Heart left ventricle (tissue), 16 donors: ENCODE measurements at regions not wholly inside any gene's neighbourhood (a gene's known extent, or its start where the extent isn't known, plus 50 kb on each side); places are given as distances from the start of the nearest gene placed in this dataset.

Source experiments
- ATAC-seq, 4 donors: fragments of 200-7000 bp; cut with Tn5 transposase; one replicate each; pipeline ENCODE4 v1.9.1; 2020 to 2022; ENCODE audit warnings: moderate library complexity in 4 of 4, mild to moderate bottlenecking in 3 of 4, moderate number of reproducible peaks in 1 of 4
- DNase-seq, 5 donors: peaks; one replicate each; pipeline ENCODE4 v3.0.0-alpha.2; 2020
- H3K27ac ChIP-seq, 12 donors: fragments of 200-600 bp; sonication (generic) in 4 of 12; one replicate each; pipeline versions ENCODE4 v1.5.0 to v1.8.0; 2016 to 2022; ENCODE audit warnings: mild to moderate bottlenecking in 2 of 12
- H3K27me3 ChIP-seq, 9 donors: fragments of 200-600 bp; sonication (generic) in 2 of 9; one replicate each; pipeline versions ENCODE4 v1.5.1 to v1.8.0; 2016 to 2022; ENCODE audit warnings: mild to moderate bottlenecking in 3 of 9
- H3K36me3 ChIP-seq, 9 donors: fragments of 200-600 bp; sonication (generic) in 2 of 9; one replicate each; pipeline versions ENCODE4 v1.5.0 to v1.8.0; 2018 to 2022; ENCODE audit warnings: mild to moderate bottlenecking in 2 of 9
- H3K4me1 ChIP-seq, 12 donors: fragments of 200-600 bp; sonication (generic) in 4 of 12; one replicate each; pipeline versions ENCODE4 v1.5.0 to v1.8.0; 2016 to 2022; ENCODE audit warnings: mild to moderate bottlenecking in 3 of 12
- H3K4me3 ChIP-seq, 12 donors: fragments of 200-600 bp; sonication (generic) in 4 of 12; one replicate each; pipeline versions ENCODE4 v1.5.0 to v1.8.0; 2017 to 2022; ENCODE audit warnings: mild to moderate bottlenecking in 9 of 12, moderate library complexity in 4 of 12
- H3K9me3 ChIP-seq, 12 donors: fragments of 200-600 bp; sonication (generic) in 4 of 12; one replicate each; pipeline versions ENCODE4 v1.5.0 to v1.8.0; 2016 to 2022; ENCODE audit warnings: mild to moderate bottlenecking in 1 of 12
- POLR2A ChIP-seq, 2 donors: fragments of 450-650 bp; IDR thresholded peaks; one replicate each; pipeline ENCODE4 v1.6.1; 2017; ENCODE audit warnings: antibody characterized with exemption in 2 of 2, mild to moderate bottlenecking in 2 of 2, moderate library complexity in 2 of 2
- WGBS, 4 donors: extraction: QIAGEN DNeasy Blood & Tissue Kit in 2 of 4; methylation state at CpG; one replicate each; pipeline versions ENCODE4 v1.1.5 to v1.1.7; 2013 to 2018; 5-methylcytosine and 5-hydroxymethylcytosine counted together
- intact Hi-C, 10 donors: fragments of 100-400 bp; cut with DNase I; formaldehyde crosslinking; loops; one replicate each; pipeline versions ENCODE4 v1.11.1 to v1.14.2; 2022
- TF ChIP-seq, protein P1 (sequence below), 12 donors: fragments of 200-600 bp; sonication (generic) in 4 of 12; IDR thresholded peaks; one replicate each; pipeline versions ENCODE4 v1.5.0 to v1.8.0; 2018 to 2022; ENCODE audit warnings: antibody characterized with exemption in 12 of 12, mild to moderate bottlenecking in 5 of 12
- donor health status: ischemic (EF 13 %, LVEDD 7.1; RV severe dilation, severe dysfunction).
- donor health status: healthy with polysubstance abuse.
- donor health status: DM: no; HTN: yes; CAD: no.
- donor health status: DM: no; HTN: no; CAD: no.
- donor health status: ischemic (EF 25% LVEDD 6.9; RV normal size, moderate dysfunction).
- donor health status: ischemic (EF 25% LVEDD 5.7; RV mildly dilated, moderate dysfunction).
- donor health status: healthy.
- donor health status: DM: yes; HTN: yes; CAD: no.
- donor health status: ischemic (EF 35%, LVEDD 5.7; RV mildly dilated, moderate dysfunction).
- donor health status: nonischemic (EF 11% LVEDD 7.7; RV severe dilation, severe dysfunction).
- donor health status: DM: yes; HTN: yes; CAD: no.
- donor health status: PGD.
- donor health status: ischemic (EF 29% LVEDD 5.4; RV normal size, mild dysfunction).
- donor health status: nonischemic (EF 23%, LVEDD 6.1; RV moderate dilation, normal function).

DNA sequence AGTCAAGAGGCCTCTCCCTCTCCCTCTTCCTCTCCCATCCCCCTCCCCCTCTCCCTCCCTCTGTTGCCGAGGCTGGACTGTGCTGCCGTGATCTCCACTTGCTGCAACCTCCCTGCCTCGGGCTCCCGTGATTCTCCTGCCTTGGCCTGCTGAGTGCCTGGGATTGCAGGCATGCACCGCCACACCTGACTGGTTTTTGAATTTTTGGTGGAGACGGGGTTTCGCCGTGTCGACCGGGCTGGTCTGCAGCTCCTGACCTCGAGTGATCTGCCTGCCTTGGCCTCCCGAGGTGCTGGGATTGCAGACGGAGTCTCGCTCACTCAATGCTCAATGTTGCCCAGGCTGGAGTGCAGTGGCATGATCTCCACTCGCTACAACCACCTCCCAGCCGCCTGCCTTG lies 165.1 kb downstream of the CENPC start:
- intact Hi-C loops = no loop called here
- no peaks in the 10 kb centered on the region for H3K27me3 ChIP-seq
- H3K4me3 ChIP-seq = no peak overlapping the region
- no peaks in the 10 kb centered on the region for H3K4me1 ChIP-seq
- ATAC-seq = no peak
- no peak for TF ChIP-seq POLR2A (IDR thresholded peaks at IDR 0.05)
- TF ChIP-seq, protein P1, sequence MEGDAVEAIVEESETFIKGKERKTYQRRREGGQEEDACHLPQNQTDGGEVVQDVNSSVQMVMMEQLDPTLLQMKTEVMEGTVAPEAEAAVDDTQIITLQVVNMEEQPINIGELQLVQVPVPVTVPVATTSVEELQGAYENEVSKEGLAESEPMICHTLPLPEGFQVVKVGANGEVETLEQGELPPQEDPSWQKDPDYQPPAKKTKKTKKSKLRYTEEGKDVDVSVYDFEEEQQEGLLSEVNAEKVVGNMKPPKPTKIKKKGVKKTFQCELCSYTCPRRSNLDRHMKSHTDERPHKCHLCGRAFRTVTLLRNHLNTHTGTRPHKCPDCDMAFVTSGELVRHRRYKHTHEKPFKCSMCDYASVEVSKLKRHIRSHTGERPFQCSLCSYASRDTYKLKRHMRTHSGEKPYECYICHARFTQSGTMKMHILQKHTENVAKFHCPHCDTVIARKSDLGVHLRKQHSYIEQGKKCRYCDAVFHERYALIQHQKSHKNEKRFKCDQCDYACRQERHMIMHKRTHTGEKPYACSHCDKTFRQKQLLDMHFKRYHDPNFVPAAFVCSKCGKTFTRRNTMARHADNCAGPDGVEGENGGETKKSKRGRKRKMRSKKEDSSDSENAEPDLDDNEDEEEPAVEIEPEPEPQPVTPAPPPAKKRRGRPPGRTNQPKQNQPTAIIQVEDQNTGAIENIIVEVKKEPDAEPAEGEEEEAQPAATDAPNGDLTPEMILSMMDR (IDR thresholded peaks at IDR 0.05) = no peak
- peaks cover 0 to 7% (median 0%) of the 10 kb centered on the region in 12 donors for H3K9me3 ChIP-seq
- no peak overlapping the region for H3K27ac ChIP-seq
- H3K36me3 ChIP-seq = no peaks in the 10 kb centered on the region
- no peak for DNase-seq
- WGBS, 4 donors = 87 to 92% (median 91%) methylated on average over 8 to 16 of the region's 16 CpGs

DNA sequence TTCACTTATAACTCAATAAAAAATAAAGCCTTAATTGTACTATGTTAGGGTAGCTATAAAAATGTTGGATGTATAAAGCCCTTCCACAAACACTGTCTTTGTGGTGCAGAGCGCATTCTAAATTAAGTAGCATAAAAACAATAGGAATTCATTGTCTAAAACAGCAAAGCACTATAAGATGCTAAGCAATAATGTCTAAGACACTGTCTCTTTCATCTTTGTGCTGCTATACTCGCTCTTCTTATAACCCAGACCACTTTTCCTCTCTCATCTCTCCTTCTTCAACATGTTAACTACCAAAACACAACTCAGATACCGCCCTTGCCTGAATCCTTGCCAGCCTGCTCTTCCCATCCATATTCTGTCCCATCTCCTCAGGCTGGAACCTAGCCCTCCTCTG lies 170.0 kb downstream of the CENPC start:
- Histone ChIP-seq H3K4me1 (peaks cover 0 to 11% (median 0%) of the 10 kb centered on the region in 12 donors), H3K36me3 (no peaks in the 10 kb centered on the region), H3K4me3 (no peak overlapping the region), H3K27ac (no peak overlapping the region), H3K9me3 (no peaks in the 10 kb centered on the region), H3K27me3 (no peaks in the 10 kb centered on the region)
- no peak for DNase-seq
- no peak for ATAC-seq
- 81 to 84% (median 82%) methylated on average over 3 of the region's 3 CpGs for WGBS, 4 donors
- TF ChIP-seq POLR2A (IDR thresholded peaks at IDR 0.05) = no peak
- TF ChIP-seq, protein P1 (IDR thresholded peaks at IDR 0.05) = no peak
- intact Hi-C loops = no loop called here

DNA sequence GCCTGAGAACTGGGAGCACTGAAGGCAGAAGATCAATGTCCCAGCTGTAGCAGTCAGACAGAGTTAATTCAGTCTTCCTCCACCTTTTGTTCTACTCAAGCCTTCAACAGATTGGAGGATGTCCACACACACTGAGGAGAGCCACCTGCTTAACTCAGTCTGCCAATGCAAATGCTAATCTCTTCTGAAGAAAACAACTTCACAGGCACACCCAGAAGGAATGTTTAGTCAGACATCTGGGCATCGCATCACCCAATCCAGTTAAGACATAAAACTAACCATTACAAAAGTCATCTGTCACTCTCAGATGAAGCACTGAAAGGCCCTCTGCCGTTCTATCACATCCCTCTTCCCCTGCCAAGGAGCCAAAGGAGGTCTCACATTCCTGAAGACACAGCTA lies 173.7 kb downstream of the CENPC start:
- intact Hi-C loops = no loop called here
- Histone ChIP-seq H3K4me1 (peaks cover 0 to 11% (median 0%) of the 10 kb centered on the region in 12 donors), H3K27me3 (no peaks in the 10 kb centered on the region), H3K9me3 (no peaks in the 10 kb centered on the region), H3K27ac (peak overlapping the region in 1 of 12 donors; percentile 34), H3K4me3 (no peak overlapping the region), H3K36me3 (no peaks in the 10 kb centered on the region)
- 30 to 52% (median 33%) methylated on average over 2 of the region's 2 CpGs for WGBS, 4 donors
- DNase-seq (no peak), ATAC-seq (peak in 3 of 4 donors; percentile 50 to 63 (median 54))
- TF ChIP-seq, protein P1 (IDR thresholded peaks at IDR 0.05) = no peak
- TF ChIP-seq POLR2A (IDR thresholded peaks at IDR 0.05) = no peak

DNA sequence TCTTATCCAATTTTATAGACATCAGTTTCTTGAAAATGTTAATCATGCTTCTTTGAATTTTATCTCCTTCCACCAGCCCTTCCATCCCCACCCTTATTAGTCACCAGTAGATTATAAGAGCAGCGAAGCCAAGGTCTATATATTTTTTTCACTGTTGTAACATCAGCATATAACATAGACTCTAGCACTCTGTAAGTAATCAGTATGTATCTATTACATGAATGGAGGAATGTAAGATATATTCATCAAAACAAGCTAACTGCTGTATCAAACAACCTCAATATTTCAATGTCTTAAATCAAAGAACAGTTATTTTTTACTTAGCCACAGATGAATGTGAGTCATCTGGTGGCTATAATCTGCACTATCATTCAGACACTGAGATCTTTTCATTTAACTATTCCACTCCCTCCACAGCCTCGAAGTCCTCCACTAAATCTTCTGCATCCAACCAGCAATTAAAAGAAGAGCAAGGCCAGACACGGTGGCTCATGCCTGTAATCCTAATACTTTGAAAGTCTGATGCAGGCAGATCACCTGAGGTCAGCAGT lies 178.9 kb downstream of the CENPC start:
- Histone ChIP-seq H3K9me3 (peaks cover 0 to 15% (median 1%) of the 10 kb centered on the region in 12 donors), H3K36me3 (no peaks in the 10 kb centered on the region), H3K4me1 (no peaks in the 10 kb centered on the region), H3K27ac (peak overlapping the region in 1 of 12 donors; percentile 44), H3K27me3 (no peaks in the 10 kb centered on the region), H3K4me3 (no peak overlapping the region)
- intact Hi-C loops = no loop called here
- 50 to 62% (median 54%) methylated on average over 3 of the region's 3 CpGs for WGBS, 4 donors
- DNase-seq = no peak
- peak in 1 of 4 donors; percentile 31 for ATAC-seq
- no peak for TF ChIP-seq POLR2A (IDR thresholded peaks at IDR 0.05)
- TF ChIP-seq, protein P1 (IDR thresholded peaks at IDR 0.05) = no peak
